H9 (cell line): ENCODE measurements at regions not wholly inside any gene's neighbourhood (a gene's known extent, or its start where the extent isn't known, plus 50 kb on each side); places are given as distances from the start of the nearest gene placed in this dataset.

ENCODE experiments used
- DNase-seq: peaks from one replicate; pipeline ENCODE4 v3.0.0-alpha.2; 2017
- H2AFZ ChIP-seq: one replicate; pipeline ENCODE4 v1.6.1; 2013; ENCODE audit warnings: mild to moderate bottlenecking, low read length, control low read depth, moderate library complexity
- H2AK5ac ChIP-seq: 2 replicates; pipeline ENCODE4 v1.6.1; 2013; ENCODE audit warnings: low read length, control low read depth, mixed read lengths; ENCODE audit not compliant: insufficient read length
- H2BK120ac ChIP-seq: one replicate; pipeline ENCODE4 v1.6.1; 2013; ENCODE audit warnings: low read depth, mild to moderate bottlenecking, low read length, control low read depth, inconsistent platforms; ENCODE audit not compliant: poor library complexity, severe bottlenecking
- H2BK12ac ChIP-seq: 2 replicates; pipeline ENCODE4 v1.6.1; 2013; ENCODE audit warnings: low read length, control low read depth, mixed read lengths, low read depth; ENCODE audit not compliant: insufficient read length
- H2BK15ac ChIP-seq: 2 replicates; pipeline ENCODE4 v1.6.1; 2013; ENCODE audit warnings: low read depth, low read length, control low read depth
- H2BK20ac ChIP-seq: one replicate; pipeline ENCODE4 v1.6.1; 2013; ENCODE audit warnings: low read depth, mild to moderate bottlenecking, low read length, control low read depth, inconsistent platforms; ENCODE audit not compliant: poor library complexity, severe bottlenecking
- H2BK5ac ChIP-seq: 2 replicates; pipeline ENCODE4 v1.6.1; 2013; ENCODE audit warnings: low read length, control low read depth, mixed read lengths; ENCODE audit not compliant: insufficient read length
- H3K14ac ChIP-seq: 2 replicates; pipeline ENCODE4 v1.6.1; 2013; ENCODE audit warnings: low read length, control low read depth; ENCODE audit not compliant: insufficient read depth
- H3K18ac ChIP-seq: 2 replicates; pipeline ENCODE4 v1.6.1; 2013; ENCODE audit warnings: low read depth, mild to moderate bottlenecking, mixed read lengths, low read length, control low read depth; ENCODE audit not compliant: insufficient read length
- H3K23ac ChIP-seq: 2 replicates; pipeline ENCODE4 v1.6.1; 2013; ENCODE audit warnings: low read length, control low read depth, mixed read lengths, low read depth; ENCODE audit not compliant: insufficient read length
- H3K23me2 ChIP-seq: 2 replicates; pipeline ENCODE4 v1.6.1; 2013; ENCODE audit warnings: low read depth, mild to moderate bottlenecking, mixed read lengths, low read length, control low read depth; ENCODE audit not compliant: insufficient read length, poor library complexity, severe bottlenecking
- H3K27ac ChIP-seq: 2 replicates; pipeline ENCODE4 v1.5.1; 2013; ENCODE audit warnings: low read length, control low read depth, mixed read lengths, low read depth; ENCODE audit not compliant: insufficient read length
- H3K27me3 ChIP-seq: 2 replicates; pipeline ENCODE4 v1.6.1; 2013; ENCODE audit warnings: low read length, control low read depth, inconsistent platforms; ENCODE audit not compliant: insufficient read depth
- H3K4ac ChIP-seq: 2 replicates; pipeline ENCODE4 v1.6.1; 2013; ENCODE audit warnings: low read depth, mild to moderate bottlenecking, control low read depth, inconsistent platforms, low read length, moderate library complexity
- H3K4me1 ChIP-seq: 2 replicates; pipeline ENCODE4 v1.6.1; 2013; ENCODE audit warnings: low read length, control low read depth, inconsistent platforms; ENCODE audit not compliant: insufficient read depth
- H3K4me2 ChIP-seq: 2 replicates; pipeline ENCODE4 v1.6.1; 2013; ENCODE audit warnings: low read length, control low read depth, mixed read lengths; ENCODE audit not compliant: insufficient read length, insufficient read depth
- H3K56ac ChIP-seq: 2 replicates; pipeline ENCODE4 v1.6.1; 2013; ENCODE audit warnings: low read depth, mild to moderate bottlenecking, mixed read lengths, low read length, control low read depth; ENCODE audit not compliant: insufficient read length
- H3K79me1 ChIP-seq: 2 replicates; pipeline ENCODE4 v1.6.1; 2013; ENCODE audit warnings: low read depth, mild to moderate bottlenecking, moderate library complexity, low read length, control low read depth, inconsistent platforms; ENCODE audit not compliant: insufficient read depth, poor library complexity, severe bottlenecking
- H3K79me2 ChIP-seq: 2 replicates; pipeline ENCODE4 v1.6.1; 2013; ENCODE audit warnings: low read length, control low read depth, inconsistent platforms; ENCODE audit not compliant: insufficient read depth
- H3K9ac ChIP-seq: 2 replicates; pipeline ENCODE4 v1.6.1; 2013; ENCODE audit warnings: low read length, control low read depth, mixed read lengths; ENCODE audit not compliant: insufficient read length; ENCODE audit errors: extremely low read depth
- H3K9me3 ChIP-seq: one replicate; pipeline ENCODE4 v1.6.1; 2013; ENCODE audit warnings: low read depth, low read length, inconsistent platforms; ENCODE audit not compliant: control insufficient read depth
- H3T11ph ChIP-seq: one replicate; pipeline ENCODE4 v1.6.1; 2013; ENCODE audit warnings: mild to moderate bottlenecking, low read length, control low read depth, inconsistent platforms
- H4K20me1 ChIP-seq: one replicate; pipeline ENCODE4 v1.6.1; 2013; ENCODE audit not compliant: control insufficient read depth, insufficient read length, insufficient read depth
- H4K5ac ChIP-seq: 2 replicates; pipeline ENCODE4 v1.6.1; 2013; ENCODE audit warnings: low read depth, mild to moderate bottlenecking, mixed read lengths, low read length, control low read depth; ENCODE audit not compliant: insufficient read length
- H4K8ac ChIP-seq: replicated peaks from 2 replicates; pipeline ENCODE4 v1.6.1; 2013; ENCODE audit warnings: low read length, control low read depth, mixed read lengths, low read depth; ENCODE audit not compliant: insufficient read length
- H4K91ac ChIP-seq: 2 replicates; pipeline ENCODE4 v1.6.1; 2013; ENCODE audit warnings: low read depth, mild to moderate bottlenecking, moderate library complexity, mixed read lengths, low read length, control low read depth; ENCODE audit not compliant: insufficient read length
- H3K27ac Mint-ChIP-seq, 3 experiments: 2 replicates in 2 of 3; 3 replicates in 1 of 3; pipeline ENCODE4 v1.8.0; 2020 to 2021; ENCODE audit warnings: mixed read lengths in 3 of 3, mild to moderate bottlenecking in 1 of 3, moderate library complexity in 1 of 3
- H3K27me3 Mint-ChIP-seq: 2 replicates; pipeline ENCODE4 v1.8.0; 2021; ENCODE audit warnings: low read depth, mild to moderate bottlenecking, moderate library complexity, mixed read lengths
- H3K36me3 Mint-ChIP-seq, 3 experiments: 2 replicates in 2 of 3; 3 replicates in 1 of 3; pipeline ENCODE4 v1.8.0; 2020 to 2021; ENCODE audit warnings: low read depth in 3 of 3, mixed read lengths in 3 of 3; ENCODE audit not compliant: insufficient read depth in 1 of 3
- H3K4me1 Mint-ChIP-seq, 2 experiments: 2 replicates each; pipeline ENCODE4 v1.8.0; 2020; ENCODE audit warnings: mixed read lengths in 2 of 2
- H3K4me3 Mint-ChIP-seq, 2 experiments: 2 replicates in 1 of 2; 3 replicates in 1 of 2; pipeline ENCODE4 v1.8.0; 2020 to 2021; ENCODE audit warnings: mild to moderate bottlenecking in 2 of 2, mixed read lengths in 2 of 2, moderate library complexity in 1 of 2
- H3K9me3 Mint-ChIP-seq, 2 experiments: 2 replicates in 1 of 2; 3 replicates in 1 of 2; pipeline ENCODE4 v1.8.0; 2020; ENCODE audit warnings: mild to moderate bottlenecking in 2 of 2, mixed read lengths in 2 of 2, moderate library complexity in 1 of 2
- CTCF ChIP-seq: fragments of 200-600 bp; sonication (generic); conservative IDR thresholded peaks from 3 replicates; pipeline ENCODE4 v1.8.0; 2021; ENCODE audit warnings: antibody characterized with exemption, mild to moderate bottlenecking
- WGBS: extraction: QIAGEN DNeasy Blood & Tissue Kit; methylation state at CpG from one replicate; pipeline ENCODE4 v1.1.7; 2013; ENCODE audit warnings: missing lambda C conversion rate, low lambda C conversion rate, mixed read lengths; ENCODE audit not compliant: insufficient read length; ENCODE audit errors: extremely low coverage; 5-methylcytosine and 5-hydroxymethylcytosine counted together

- H4K91ac ChIP-seq = no peak overlapping the region
- no peak overlapping the region for H2BK5ac ChIP-seq
- H3K4me2 ChIP-seq = no peak overlapping the region
- no CpG with 5 or more reads among the region's 4 CpGs for WGBS
- no peak overlapping the region for H4K8ac ChIP-seq
- peaks cover 15 to 20% of the 10 kb centered on the region in 2 experiments for H3K9me3 Mint-ChIP-seq
- H3K23me2 ChIP-seq = no peaks in the 10 kb centered on the region
- H3K56ac ChIP-seq = no peak overlapping the region
- H3K36me3 Mint-ChIP-seq = peaks cover 12 to 24% (median 12%) of the 10 kb centered on the region in 3 experiments
- no peak overlapping the region for H3K23ac ChIP-seq
- H3K18ac ChIP-seq = no peak overlapping the region
- H3K79me1 ChIP-seq = no peaks in the 10 kb centered on the region
- peak; percentile 45; the same call in 1 of the 3 replicates for TF ChIP-seq CTCF
- H3T11ph ChIP-seq = no peak overlapping the region
- H3K27ac ChIP-seq = no peak overlapping the region
- H3K14ac ChIP-seq = no peak overlapping the region
- H4K20me1 ChIP-seq = no peaks in the 10 kb centered on the region
- no peak for DNase-seq
- no peaks in the 10 kb centered on the region; the same call in 1 of the 2 replicates for H3K27me3 ChIP-seq
- H2BK12ac ChIP-seq = no peak overlapping the region
- no peak overlapping the region for H4K5ac ChIP-seq
- H3K9ac ChIP-seq = no peak overlapping the region
- H3K79me2 ChIP-seq = no peaks in the 10 kb centered on the region
- peaks cover 16% of the 10 kb centered on the region for H3K4me1 ChIP-seq
- H3K4me3 Mint-ChIP-seq = no peak overlapping the region
- H3K4ac ChIP-seq = no peak overlapping the region
- no peak overlapping the region for H2AFZ ChIP-seq
- peaks cover 45 to 52% of the 10 kb centered on the region in 2 experiments for H3K4me1 Mint-ChIP-seq
- no peaks in the 10 kb centered on the region for H3K9me3 ChIP-seq
- peaks cover 14% of the 10 kb centered on the region for H3K27me3 Mint-ChIP-seq
- no peak overlapping the region for H3K27ac Mint-ChIP-seq
- no peak overlapping the region for H2AK5ac ChIP-seq
- no peak overlapping the region for H2BK20ac ChIP-seq
- H2BK120ac ChIP-seq = no peak overlapping the region
- no peak overlapping the region for H2BK15ac ChIP-seq
Observed at GRCh38 chr20:39283464-39283863, 321.3 kb downstream of the DHX35 start.
